GM12878 (cell line): ENCODE measurements at regions not wholly inside any gene's neighbourhood (a gene's known extent, or its start where the extent isn't known, plus 50 kb on each side); places are given as distances from the start of the nearest gene placed in this dataset.

Experiments used
- ATAC-seq: fragments of 200-7000 bp; cut with Tn5 transposase; 3 replicates; pipeline ENCODE4 v1.9.1; 2020; ENCODE audit warnings: mild to moderate bottlenecking, moderate library complexity
- BruUV-seq: library from RNA; stranded (reverse); fragments of 400-500 nt; replicated peaks from 2 replicates; lab custom pipeline; 2021; lab: Mats Ljungman, UMichigan
- CTCF ChIA-PET: fragments of 300-600 bp; sonication (Branson Sonifier 250); formaldehyde crosslinking; extraction: SDS; loops from one replicate; lab custom pipeline; 2021; ENCODE audit warnings: inconsistent platforms; lab: Yijun Ruan, JAX
- POLR2A ChIA-PET: fragments of 350-600 bp; formaldehyde crosslinking; extraction: SDS; loops from one replicate; lab custom pipeline; 2021; ENCODE audit warnings: inconsistent platforms; lab: Charles Lee
- RAD21 ChIA-PET: fragments of 300-600 bp; sonication (Branson Sonifier 250); formaldehyde crosslinking; loops from one replicate; lab custom pipeline; 2023; ENCODE audit warnings: antibody characterized with exemption; ENCODE audit not compliant: unreplicated experiment; lab: Charles Lee
- SMC1A ChIA-PET: fragments of 300-600 bp; sonication (Branson Sonifier 250); formaldehyde crosslinking; loops from one replicate; lab custom pipeline; 2023; ENCODE audit not compliant: unreplicated experiment, uncharacterized antibody; lab: Charles Lee
- DNase-seq: peaks from one replicate; pipeline ENCODE4 v3.0.0-alpha.2; 2011; ENCODE audit warnings: low read depth, low spot score
- FAIRE-seq: peaks from 3 replicates; lab custom pipeline; 2011; peaks lifted over from hg19 to GRCh38; lab: Jason Lieb, UNC
- H2AFZ ChIP-seq: 2 replicates; pipeline ENCODE4 v1.6.0; 2011; ENCODE audit warnings: low read depth, low read length, control low read depth; ENCODE audit not compliant: control insufficient read depth
- H3K27ac ChIP-seq: 2 replicates; pipeline ENCODE4 v1.5.1; 2011; ENCODE audit warnings: control low read depth; ENCODE audit not compliant: control insufficient read depth, insufficient read depth
- H3K27me3 ChIP-seq, 2 experiments: replicated peaks in 1 of 2; 2 replicates each; pipeline versions ENCODE4 v1.6.0 to v1.6.1; 2011; ENCODE audit warnings: low read length in 1 of 2; ENCODE audit not compliant: control insufficient read depth in 2 of 2, insufficient read depth in 2 of 2
- H3K36me3 ChIP-seq, 2 experiments: 2 replicates each; pipeline ENCODE4 v1.5.1; 2011; ENCODE audit warnings: low read length in 1 of 2; ENCODE audit not compliant: control insufficient read depth in 2 of 2, insufficient read depth in 2 of 2
- H3K4me1 ChIP-seq: 2 replicates; pipeline ENCODE4 v1.6.1; 2011; ENCODE audit warnings: mild to moderate bottlenecking, low read length, moderate library complexity, mixed read lengths; ENCODE audit not compliant: control insufficient read depth, insufficient read depth
- H3K4me2 ChIP-seq: 2 replicates; pipeline ENCODE4 v1.6.0; 2011; ENCODE audit warnings: control low read depth; ENCODE audit not compliant: control insufficient read depth, insufficient read depth
- H3K4me3 ChIP-seq: fragments of 200-600 bp; sonication (generic); 2 replicates; pipeline ENCODE4 v1.5.1; 2016
- H3K79me2 ChIP-seq: 2 replicates; pipeline ENCODE4 v1.6.0; 2011; ENCODE audit warnings: low read length; ENCODE audit not compliant: control insufficient read depth, insufficient read depth
- H3K9ac ChIP-seq: 2 replicates; pipeline ENCODE4 v1.8.0; 2011; ENCODE audit warnings: low read length, control low read depth, mixed read lengths; ENCODE audit not compliant: control insufficient read depth, insufficient read depth
- H3K9me3 ChIP-seq: replicated peaks from 3 replicates; pipeline ENCODE4 v1.5.1; 2011; ENCODE audit warnings: mild to moderate bottlenecking, low read length; ENCODE audit not compliant: control insufficient read depth, insufficient read depth
- H4K20me1 ChIP-seq: 2 replicates; pipeline ENCODE4 v1.6.0; 2011; ENCODE audit not compliant: control insufficient read depth, insufficient read depth
- BACH1 ChIP-seq: fragments of 450-650 bp; IDR thresholded peaks from 2 replicates; pipeline ENCODE4 v1.6.1; 2017; ENCODE audit warnings: mild to moderate bottlenecking, borderline replicate concordance
- CBX3 ChIP-seq: fragments of 200-600 bp; sonication (generic); IDR thresholded peaks from 2 replicates; pipeline ENCODE4 v1.6.1; 2016; ENCODE audit warnings: low read depth, borderline replicate concordance
- FOXM1 ChIP-seq: IDR thresholded peaks from 2 replicates; pipeline ENCODE4 v1.6.1; 2012; ENCODE audit warnings: low read depth, mild to moderate bottlenecking, inconsistent platforms, low read length, moderate library complexity
- GATAD2B ChIP-seq: fragments of 450-650 bp; conservative IDR thresholded peaks from 2 replicates; pipeline ENCODE4 v1.6.1; 2017; ENCODE audit warnings: low read depth, mild to moderate bottlenecking, moderate library complexity
- NFXL1 ChIP-seq: fragments of 450-650 bp; IDR thresholded peaks from 2 replicates; pipeline ENCODE4 v1.6.1; 2017; ENCODE audit warnings: antibody characterized with exemption, mild to moderate bottlenecking, borderline replicate concordance
- NFYB ChIP-seq: IDR thresholded peaks from 2 replicates; pipeline ENCODE4 v1.6.1; 2011; ENCODE audit warnings: low read depth, mild to moderate bottlenecking, low read length, improper control_type of control experiment, moderate library complexity; ENCODE audit not compliant: insufficient read depth
- REST ChIP-seq: IDR thresholded peaks from 2 replicates; pipeline ENCODE4 v1.6.1; 2012; ENCODE audit warnings: mild to moderate bottlenecking, low read depth, low read length
- SIN3A ChIP-seq: IDR thresholded peaks from 2 replicates; pipeline ENCODE4 v1.6.1; 2012; ENCODE audit warnings: low read depth, low read length, improper control_type of control experiment
- WGBS: methylation state at CpG from one replicate; pipeline ENCODE4 v1.1.6; 2016; ENCODE audit warnings: low lambda C conversion rate; ENCODE audit not compliant: insufficient replicate concordance, insufficient coverage; ENCODE audit errors: missing lambda C conversion rate; 5-methylcytosine and 5-hydroxymethylcytosine counted together
- in situ Hi-C: fragments of 300-500 bp; cut with MboI; formaldehyde crosslinking; loops from 9 replicates; pipeline ENCODE4 v1.14.3; 2018; ENCODE audit warnings: mixed read lengths
- intact Hi-C: fragments of 100-400 bp; cut with micrococcal nuclease; formaldehyde crosslinking; loops from one replicate; pipeline ENCODE4 v1.14.2; 2022; ENCODE audit not compliant: unreplicated experiment

GRCh38 chr3:46093966-46094365 lies 66.7 kb upstream of the XCR1 start:
- Histone ChIP-seq H3K27ac (peak overlapping the region; percentile 77; the same call in 1 of the 2 replicates), H3K4me3 (no peak overlapping the region), H3K27me3 (no peaks in the 10 kb centered on the region), H3K36me3 (no peaks in the 10 kb centered on the region), H3K4me1 (peaks cover 98% of the 10 kb centered on the region), H3K9ac (no peak overlapping the region), H4K20me1 (no peaks in the 10 kb centered on the region), H3K4me2 (no peak overlapping the region), H3K9me3 (peaks cover 14% of the 10 kb centered on the region; the same call in 2 of the 3 replicates), H2AFZ (no peak overlapping the region), H3K79me2 (no peaks in the 10 kb centered on the region)
- SMC1A ChIA-PET = interaction anchor here (1.3 to 23.6 kb wide), 9 partner anchors 10 to 280 kb away, joined by 4 to 581 read pairs (median 26); partner anchors contain the start of genes CCR1 and CCR5
- CTCF ChIA-PET = interaction anchor here (1.2 to 21.9 kb wide), 8 partner anchors 8 to 282 kb away, joined by 3 to 714 read pairs (median 42); partner anchors contain the start of genes CCR1 and CCR5
- POLR2A ChIA-PET = interaction anchor here (0.9 to 1.3 kb wide), 2 partner anchors 12 to 115 kb away, joined by 3 read pairs; no protein-coding TSS in a partner anchor
- in situ Hi-C loops = no loop called here
- FAIRE-seq (no peak), DNase-seq (no peak), ATAC-seq (no peak)
- BruUV-seq = no TSS peak
- RAD21 ChIA-PET = interaction anchor here (1.1 to 20.1 kb wide), 4 partner anchors 66 to 285 kb away, joined by 3 to 396 read pairs (median 137); partner anchors contain the start of genes CCR1 and CCR5
- 96% methylated on average over 4 of the region's 4 CpGs for WGBS
- intact Hi-C loops = loop anchor here (5.0 to 10.0 kb wide), 2 partner anchors 203 to 441 kb away; no protein-coding TSS in a partner anchor
- TF ChIP-seq REST (no peak), NFYB (no peak), CBX3 (no peak), GATAD2B (no peak), SIN3A (no peak), NFXL1 (no peak), FOXM1 (no peak), BACH1 (no peak)
